Stimulated activated CD8-positive, alpha-beta memory T cell treated with anti-CD3 and anti-CD28 coated beads, Interleukin-7, amount 100 ng/mL, for 24 hours (primary cell): ENCODE measurements at regions not wholly inside any gene's neighbourhood (a gene's known extent, or its start where the extent isn't known, plus 50 kb on each side); places are given as distances from the start of the nearest gene placed in this dataset.

Experiments used
- DNase-seq: peaks from one replicate; pipeline ENCODE4 v3.0.0-alpha.2; 2020; ENCODE audit warnings: low read depth

GRCh38 chr6:2562721-2563451 lies 187.8 kb downstream of the MYLK4 start:
- DNase-seq: no peak

- no peak for DNase-seq
Measured at GRCh38 chr6:2560917-2561698, 189.6 kb downstream of the MYLK4 start.

GRCh38 chr6:2560140-2560818 lies 190.4 kb downstream of the MYLK4 start:
- DNase-seq: no peak

GRCh38 chr6:2558861-2559801 lies 191.6 kb downstream of the MYLK4 start:
- no peak for DNase-seq

GRCh38 chr6:2558098-2558680 lies 192.5 kb downstream of the MYLK4 start:
- DNase-seq: no peak

- no peak for DNase-seq
Measured at GRCh38 chr6:2557181-2557720, 193.5 kb downstream of the MYLK4 start.

- DNase-seq: no peak
Measured at GRCh38 chr6:2556761-2557160, 194.0 kb downstream of the MYLK4 start.

- no peak for DNase-seq
Measured at GRCh38 chr6:2554651-2555260, 196.0 kb downstream of the MYLK4 start.

- no peak for DNase-seq
Measured at GRCh38 chr6:2552526-2553154, 198.1 kb downstream of the MYLK4 start.

- no peak for DNase-seq
Measured at GRCh38 chr6:2551705-2552104, 199.0 kb downstream of the MYLK4 start.

GRCh38 chr6:2550247-2550646 lies 200.5 kb downstream of the MYLK4 start:
- DNase-seq: no peak

- no peak for DNase-seq
Measured at GRCh38 chr6:2549834-2550233, 200.9 kb downstream of the MYLK4 start.

- no peak for DNase-seq
Measured at GRCh38 chr6:2547355-2547754, 203.4 kb downstream of the MYLK4 start.

GRCh38 chr6:2546901-2547300 lies 203.8 kb downstream of the MYLK4 start:
- no peak for DNase-seq

GRCh38 chr6:2545383-2546038 lies 205.2 kb downstream of the MYLK4 start:
- DNase-seq: no peak

GRCh38 chr6:2543321-2543720 lies 207.4 kb downstream of the MYLK4 start:
- no peak for DNase-seq

- DNase-seq: no peak
Measured at GRCh38 chr6:2542858-2543218, 207.9 kb downstream of the MYLK4 start.

- DNase-seq: no peak
Measured at GRCh38 chr6:2542101-2542857, 208.4 kb downstream of the MYLK4 start.

- DNase-seq: no peak
Measured at GRCh38 chr6:2536451-2536850, 214.3 kb downstream of the MYLK4 start.
